ENCODE measurements at regions not wholly inside any gene's neighbourhood (a gene's known extent, or its start where the extent isn't known, plus 50 kb on each side); places are given as distances from the start of the nearest gene placed in this dataset.
A peak's percentile ranks its signal among the peaks of the same experiment; 100 is the strongest.

DNA sequence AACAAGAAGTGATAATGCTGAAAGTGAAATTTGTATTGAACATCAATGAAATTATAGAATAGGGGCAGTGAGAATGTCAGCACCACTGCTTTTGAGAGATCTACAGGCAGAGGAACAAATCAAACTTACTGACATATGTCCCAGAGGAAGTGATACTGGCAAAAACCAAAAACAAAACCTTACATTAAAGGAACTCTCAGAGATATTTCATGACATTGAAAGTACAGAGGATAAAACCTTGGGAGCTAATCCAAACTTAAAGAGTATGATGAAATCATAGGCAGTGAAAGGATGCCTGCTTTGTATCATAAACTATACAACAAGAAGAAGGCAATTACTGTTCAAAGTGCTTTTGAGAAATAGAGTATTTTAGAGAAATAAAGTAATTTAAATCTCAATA, 90.4 kb upstream of the SV2C start:
- no peak for TF ChIP-seq POLR2AphosphoS5 (IDR thresholded peaks at IDR 0.05; ENCODE audit: low read depth, low read length)
- no peak for TF ChIP-seq TAF1 (IDR thresholded peaks at IDR 0.05; ENCODE audit: borderline replicate concordance, low read depth, low read length)
- TF ChIP-seq POLR2A (IDR thresholded peaks at IDR 0.05; ENCODE audit: low read depth, low read length) = no peak
- FAIRE-seq = no peak
- DNase-seq (ENCODE audit: insufficient read length) = no peak

DNA sequence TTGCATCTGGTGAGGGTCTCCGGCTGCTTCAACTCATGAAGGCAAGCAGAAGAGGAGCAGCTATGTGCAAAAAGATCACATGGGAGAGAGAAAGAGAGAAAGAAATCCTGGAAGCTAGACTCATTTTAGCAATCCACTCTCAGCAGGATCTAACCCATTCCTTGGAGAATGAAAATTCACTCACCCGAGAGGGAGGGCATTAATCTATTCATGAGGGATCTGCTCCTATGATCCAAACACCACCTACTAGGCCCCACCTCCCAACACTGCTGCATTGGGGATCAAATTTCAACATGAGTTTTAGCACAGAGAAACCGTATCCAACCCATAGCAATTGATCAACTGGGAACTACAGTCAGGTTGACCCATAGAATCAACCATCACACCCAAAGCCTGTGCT, 98.1 kb upstream of the SV2C start:
- DNase-seq (ENCODE audit: insufficient read length) = no peak
- FAIRE-seq = no peak
- TF ChIP-seq POLR2AphosphoS5 (IDR thresholded peaks at IDR 0.05; ENCODE audit: low read depth, low read length) = no peak
- TF ChIP-seq TAF1 (IDR thresholded peaks at IDR 0.05; ENCODE audit: borderline replicate concordance, low read depth, low read length) = no peak
- no peak for TF ChIP-seq POLR2A (IDR thresholded peaks at IDR 0.05; ENCODE audit: low read depth, low read length)

DNA sequence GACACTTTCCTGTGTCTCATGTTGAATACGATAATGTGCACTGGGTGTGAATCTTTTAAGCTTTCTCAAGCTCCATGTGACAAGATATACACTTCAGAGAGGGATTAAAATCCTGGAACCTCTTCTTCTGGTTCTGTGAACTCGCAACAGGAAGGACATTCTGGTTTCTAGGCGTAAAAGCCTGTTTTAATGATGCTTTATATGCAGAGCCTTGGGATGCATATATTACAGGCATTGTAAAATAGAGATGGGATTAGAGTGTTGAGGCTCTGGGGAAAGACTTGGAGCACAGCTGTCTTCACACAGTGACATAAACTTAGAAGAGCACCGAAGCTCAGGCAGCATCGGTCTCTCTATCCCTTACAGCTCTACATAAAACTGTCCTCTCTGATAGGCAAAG, 107.7 kb upstream of the SV2C start:
- FAIRE-seq = no peak
- TF ChIP-seq POLR2A (IDR thresholded peaks at IDR 0.05; ENCODE audit: low read depth, low read length) = no peak
- TF ChIP-seq TAF1 (IDR thresholded peaks at IDR 0.05; ENCODE audit: borderline replicate concordance, low read depth, low read length) = no peak
- TF ChIP-seq POLR2AphosphoS5 (IDR thresholded peaks at IDR 0.05; ENCODE audit: low read depth, low read length) = no peak
- DNase-seq (ENCODE audit: insufficient read length) = no peak

DNA sequence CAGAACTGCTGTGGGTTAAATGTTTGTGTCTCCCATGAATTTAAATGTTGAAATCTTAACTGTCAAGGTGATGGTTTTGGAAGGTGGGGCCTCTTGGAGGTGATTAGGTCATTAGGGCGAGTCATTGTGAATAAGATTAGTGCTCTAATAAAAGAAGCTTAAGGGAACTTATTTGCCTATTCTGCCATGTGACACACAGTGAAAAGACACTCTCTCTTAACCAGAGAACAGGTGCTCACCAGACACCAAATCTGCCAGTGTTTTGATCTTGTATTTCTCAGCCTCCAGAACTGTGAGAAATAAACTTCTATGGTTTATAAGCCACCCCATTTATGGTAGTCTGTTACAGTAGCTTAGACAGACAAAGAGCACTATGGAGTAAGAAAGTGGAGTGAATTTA, 117.9 kb upstream of the SV2C start:
- FAIRE-seq (peak; percentile 61), DNase-seq (ENCODE audit: insufficient read length) (no peak)
- TF ChIP-seq POLR2AphosphoS5 (IDR thresholded peaks at IDR 0.05; ENCODE audit: low read depth, low read length) (no peak), TAF1 (IDR thresholded peaks at IDR 0.05; ENCODE audit: borderline replicate concordance, low read depth, low read length) (no peak), POLR2A (IDR thresholded peaks at IDR 0.05; ENCODE audit: low read depth, low read length) (no peak)

DNA sequence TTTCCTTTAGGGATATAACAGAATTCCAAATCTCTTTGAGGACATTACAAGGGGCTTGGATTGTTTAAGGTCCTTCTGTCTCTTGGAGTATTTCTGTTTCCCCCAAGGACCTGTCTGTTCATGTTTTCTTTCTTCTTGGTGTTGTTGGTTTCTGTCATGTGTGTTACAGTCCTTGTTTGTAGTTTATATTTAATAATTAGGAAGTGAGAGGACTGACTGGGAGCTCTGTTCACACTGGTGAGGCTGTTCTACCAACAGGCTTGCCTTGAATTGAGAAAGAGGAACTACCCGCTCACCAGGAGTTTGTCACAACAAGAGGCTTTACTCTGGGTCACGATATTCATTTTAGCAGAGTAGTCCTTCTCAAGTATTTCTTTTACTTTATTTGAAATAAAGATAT, 119.2 kb upstream of the SV2C start:
- no peak for DNase-seq (ENCODE audit: insufficient read length)
- peak; percentile 74 for FAIRE-seq
- no peak for TF ChIP-seq TAF1 (IDR thresholded peaks at IDR 0.05; ENCODE audit: borderline replicate concordance, low read depth, low read length)
- no peak for TF ChIP-seq POLR2A (IDR thresholded peaks at IDR 0.05; ENCODE audit: low read depth, low read length)
- no peak for TF ChIP-seq POLR2AphosphoS5 (IDR thresholded peaks at IDR 0.05; ENCODE audit: low read depth, low read length)

DNA sequence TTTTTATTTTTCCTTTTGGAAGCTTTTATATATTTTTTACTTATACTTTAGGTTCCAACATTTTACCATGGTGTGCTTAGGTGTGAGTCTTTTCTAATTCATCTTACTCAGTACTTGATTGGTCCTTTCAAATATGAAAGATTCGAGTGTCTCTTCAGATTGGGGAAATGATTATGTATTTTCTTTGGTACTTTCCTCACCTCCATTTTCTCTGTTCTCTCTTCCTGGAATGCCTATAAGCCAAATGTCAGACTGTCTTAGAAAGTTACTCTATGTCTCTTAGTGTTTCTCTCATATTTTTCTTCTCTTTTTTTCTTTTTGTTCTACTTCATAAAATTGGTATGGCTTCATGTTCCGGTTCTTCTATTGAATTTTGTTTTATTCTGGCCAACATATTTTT, 119.6 kb upstream of the SV2C start:
- FAIRE-seq (no peak), DNase-seq (ENCODE audit: insufficient read length) (no peak)
- no peak for TF ChIP-seq POLR2A (IDR thresholded peaks at IDR 0.05; ENCODE audit: low read depth, low read length)
- TF ChIP-seq TAF1 (IDR thresholded peaks at IDR 0.05; ENCODE audit: borderline replicate concordance, low read depth, low read length) = no peak
- no peak for TF ChIP-seq POLR2AphosphoS5 (IDR thresholded peaks at IDR 0.05; ENCODE audit: low read depth, low read length)

DNA sequence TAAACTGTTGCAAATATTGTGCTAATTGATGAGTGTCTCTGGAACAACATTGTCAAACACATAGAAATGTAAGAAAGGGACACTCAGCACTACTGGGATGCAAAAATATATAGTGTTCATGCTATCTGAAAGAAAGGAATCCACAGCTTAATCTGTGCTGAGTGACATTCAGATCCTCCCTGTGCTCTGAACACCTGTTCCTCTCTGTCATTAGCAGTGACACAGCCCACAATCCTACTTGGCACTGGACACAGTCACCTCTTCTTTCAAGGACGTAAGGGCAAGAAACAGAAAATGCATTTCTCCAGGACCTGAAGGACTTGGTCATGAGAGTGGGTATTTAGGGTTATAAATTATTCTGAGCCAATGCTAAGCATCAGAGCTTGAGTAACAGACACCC, 121.4 kb upstream of the SV2C start:
- DNase-seq (ENCODE audit: insufficient read length) (no peak), FAIRE-seq (no peak)
- no peak for TF ChIP-seq POLR2A (IDR thresholded peaks at IDR 0.05; ENCODE audit: low read depth, low read length)

DNA sequence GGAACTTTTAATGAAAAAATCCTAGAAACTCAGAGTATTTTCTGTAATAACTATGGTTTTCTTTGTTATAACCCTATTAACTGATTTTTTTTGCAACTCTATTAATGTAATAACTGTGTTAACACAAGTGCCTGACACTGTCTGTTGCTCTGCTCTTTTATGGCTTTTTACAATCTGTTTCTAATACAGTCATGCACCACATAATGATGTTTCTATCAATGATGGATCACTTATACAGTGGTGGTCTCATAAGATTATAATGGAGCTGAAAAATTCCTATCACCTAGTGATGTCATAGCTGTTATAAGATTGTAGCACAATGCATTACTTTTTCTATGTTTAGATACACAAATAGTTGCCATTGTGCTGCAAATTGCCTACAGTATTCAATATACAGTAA, 123.1 kb upstream of the SV2C start:
- DNase-seq (ENCODE audit: insufficient read length) (no peak), FAIRE-seq (no peak)
- TF ChIP-seq POLR2AphosphoS5 (IDR thresholded peaks at IDR 0.05; ENCODE audit: low read depth, low read length) (no peak), POLR2A (IDR thresholded peaks at IDR 0.05; ENCODE audit: low read depth, low read length) (no peak), TAF1 (IDR thresholded peaks at IDR 0.05; ENCODE audit: borderline replicate concordance, low read depth, low read length) (no peak)

DNA sequence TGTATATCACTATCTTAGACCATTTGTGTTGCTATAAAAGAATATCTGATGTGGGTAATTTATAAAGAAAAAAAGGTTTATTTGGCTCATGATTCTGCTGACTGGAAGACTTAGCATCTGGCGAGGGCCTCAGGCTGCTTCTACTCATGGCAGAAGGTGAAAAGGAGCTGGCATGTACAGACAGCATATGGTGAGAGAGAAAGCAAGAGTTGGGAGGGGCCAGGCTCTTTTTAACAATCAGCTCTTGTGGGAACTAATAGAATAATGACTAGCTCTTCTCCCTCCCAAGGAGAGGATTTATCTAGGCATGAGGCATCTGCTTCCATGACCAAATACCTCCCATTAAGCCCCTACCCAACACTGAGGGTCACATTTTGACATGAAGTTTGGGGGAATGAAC, 130.2 kb upstream of the SV2C start:
- no peak for FAIRE-seq
- TF ChIP-seq POLR2A (IDR thresholded peaks at IDR 0.05; ENCODE audit: low read depth, low read length) (no peak), POLR2AphosphoS5 (IDR thresholded peaks at IDR 0.05; ENCODE audit: low read depth, low read length) (no peak), TAF1 (IDR thresholded peaks at IDR 0.05; ENCODE audit: borderline replicate concordance, low read depth, low read length) (no peak)
- no peak for DNase-seq (ENCODE audit: insufficient read length)

DNA sequence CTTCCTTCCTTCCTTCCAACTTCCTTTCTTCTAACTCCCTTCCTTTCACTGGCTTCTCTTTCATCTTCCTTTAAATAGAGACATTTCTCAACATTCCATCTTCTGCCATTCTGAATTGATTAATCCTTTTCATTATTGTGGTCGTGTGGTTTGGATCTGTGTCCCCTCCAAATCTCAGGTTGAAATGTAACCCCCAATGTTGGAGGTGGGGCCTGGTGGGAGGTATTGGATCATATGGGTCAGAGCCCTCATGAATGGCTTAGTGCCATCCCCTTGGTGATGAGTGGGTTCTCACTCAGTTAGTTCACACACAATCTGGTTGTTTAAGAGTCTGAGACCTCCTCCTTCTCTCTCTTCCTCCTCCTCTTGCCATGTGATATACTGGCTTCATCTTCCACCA, 130.9 kb upstream of the SV2C start:
- DNase-seq (ENCODE audit: insufficient read length) (no peak), FAIRE-seq (no peak)
- TF ChIP-seq TAF1 (IDR thresholded peaks at IDR 0.05; ENCODE audit: borderline replicate concordance, low read depth, low read length) (no peak), POLR2A (IDR thresholded peaks at IDR 0.05; ENCODE audit: low read depth, low read length) (no peak), POLR2AphosphoS5 (IDR thresholded peaks at IDR 0.05; ENCODE audit: low read depth, low read length) (no peak)

DNA sequence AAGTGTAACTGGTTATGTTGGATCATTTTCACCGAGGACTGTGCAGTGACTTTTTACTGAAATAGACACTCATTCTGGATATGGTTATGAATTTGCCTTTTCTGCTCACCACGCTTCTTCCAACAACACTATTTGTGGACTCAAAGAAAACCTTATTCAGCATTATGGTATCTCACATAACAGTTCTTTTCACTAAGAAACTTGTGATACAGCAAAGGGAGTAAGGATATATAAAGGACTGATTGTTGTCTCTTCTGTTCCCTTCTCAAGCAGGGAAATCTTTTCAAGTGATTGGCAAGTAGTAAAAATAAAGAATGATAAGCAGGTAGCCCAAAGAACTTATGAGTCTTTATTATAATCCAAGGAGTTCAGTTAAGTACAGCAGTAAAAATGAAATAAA, 131.5 kb upstream of the SV2C start:
- DNase-seq (ENCODE audit: insufficient read length) (no peak), FAIRE-seq (no peak)
- TF ChIP-seq POLR2AphosphoS5 (IDR thresholded peaks at IDR 0.05; ENCODE audit: low read depth, low read length) (no peak), TAF1 (IDR thresholded peaks at IDR 0.05; ENCODE audit: borderline replicate concordance, low read depth, low read length) (no peak), POLR2A (IDR thresholded peaks at IDR 0.05; ENCODE audit: low read depth, low read length) (no peak)

DNA sequence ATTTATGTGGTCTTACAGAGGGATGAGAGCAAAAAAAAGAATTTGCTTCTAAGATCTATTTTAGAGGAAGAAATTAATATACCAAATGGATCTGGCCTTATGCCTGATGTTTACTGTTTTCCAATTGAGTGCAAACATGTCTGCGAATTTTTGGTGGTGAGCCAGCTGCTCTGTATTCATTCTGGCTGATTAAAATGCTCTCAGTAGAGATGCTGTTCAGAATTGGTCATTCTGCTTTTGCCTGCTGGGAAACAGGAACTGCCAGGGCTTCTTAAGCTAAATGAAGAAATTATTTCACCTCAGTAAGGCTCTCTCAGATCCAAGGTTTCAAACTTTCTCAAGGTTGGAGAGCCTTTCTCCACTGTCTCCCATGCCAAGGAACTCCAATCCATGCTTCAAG, 132.0 kb upstream of the SV2C start:
- TF ChIP-seq TAF1 (IDR thresholded peaks at IDR 0.05; ENCODE audit: borderline replicate concordance, low read depth, low read length) = no peak
- no peak for TF ChIP-seq POLR2A (IDR thresholded peaks at IDR 0.05; ENCODE audit: low read depth, low read length)
- TF ChIP-seq POLR2AphosphoS5 (IDR thresholded peaks at IDR 0.05; ENCODE audit: low read depth, low read length) = no peak
- FAIRE-seq (no peak), DNase-seq (ENCODE audit: insufficient read length) (no peak)

DNA sequence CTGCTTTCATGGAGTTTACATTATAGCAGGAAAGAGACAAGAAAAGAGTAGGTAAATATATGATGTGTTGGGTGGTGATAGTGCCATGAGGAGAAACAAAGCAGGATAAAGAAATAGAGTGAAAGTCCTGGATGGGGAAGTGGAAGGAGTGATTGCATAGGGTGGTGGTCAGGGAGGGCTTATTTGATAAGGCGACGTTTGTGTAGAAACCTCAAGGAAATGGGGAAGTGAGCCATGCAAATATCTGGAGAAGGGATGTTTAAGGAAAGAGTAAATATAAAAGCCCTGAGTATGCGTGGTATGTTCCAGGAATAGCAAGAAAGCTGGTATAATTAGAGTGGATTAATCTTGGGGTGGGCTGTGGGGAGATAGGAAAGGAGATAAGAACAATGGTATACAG, 134.7 kb upstream of the SV2C start:
- DNase-seq (ENCODE audit: insufficient read length) = no peak
- TF ChIP-seq POLR2A (IDR thresholded peaks at IDR 0.05; ENCODE audit: low read depth, low read length) (no peak), POLR2AphosphoS5 (IDR thresholded peaks at IDR 0.05; ENCODE audit: low read depth, low read length) (no peak), TAF1 (IDR thresholded peaks at IDR 0.05; ENCODE audit: borderline replicate concordance, low read depth, low read length) (no peak)
- FAIRE-seq = no peak

Measured in GM12892 (cell line).